Inflammatory macrophage treated with lipopolysaccharide for 4 hours (primary cell): ENCODE measurements at regions not wholly inside any gene's neighbourhood (a gene's known extent, or its start where the extent isn't known, plus 50 kb on each side); places are given as distances from the start of the nearest gene placed in this dataset.
"Not testable (repeated sequence)": the region's sequence is repeated elsewhere in the genome, so short reads cannot be mapped to it uniquely, and the experiment has no call there.

ENCODE experiments used
- DNase-seq: peaks from one replicate; pipeline ENCODE4 v3.0.0-alpha.2; 2020

- not testable (repeated sequence) for DNase-seq
Observed at GRCh38 chr14:45551240-45551820, 298.3 kb upstream of the MIS18BP1 start.

GRCh38 chr14:45531022-45531421 is 278.0 kb upstream of the MIS18BP1 start:
- DNase-seq = no peak

GRCh38 chr14:45526715-45527549 is 273.9 kb upstream of the MIS18BP1 start:
- peak; percentile 1 for DNase-seq

GRCh38 chr14:45519766-45520165 is 266.8 kb upstream of the MIS18BP1 start:
- no peak for DNase-seq

- DNase-seq = no peak
Observed at GRCh38 chr14:45492876-45493275, 239.9 kb upstream of the MIS18BP1 start.

- no peak for DNase-seq
Observed at GRCh38 chr14:45491914-45492313, 238.9 kb upstream of the MIS18BP1 start.

GRCh38 chr14:45486599-45486998 is 233.6 kb upstream of the MIS18BP1 start:
- no peak for DNase-seq

- no peak for DNase-seq
Observed at GRCh38 chr14:45467023-45467422, 214.0 kb upstream of the MIS18BP1 start.

- no peak for DNase-seq
Observed at GRCh38 chr14:45434221-45434620, 181.2 kb upstream of the MIS18BP1 start.

- peak; percentile 30 for DNase-seq
Observed at GRCh38 chr14:45426685-45427282, 173.8 kb upstream of the MIS18BP1 start.

- DNase-seq = no peak
Observed at GRCh38 chr14:45406942-45407341, 153.9 kb upstream of the MIS18BP1 start.

- no peak for DNase-seq
Observed at GRCh38 chr14:45400950-45401640, 148.1 kb upstream of the MIS18BP1 start.

GRCh38 chr14:45400509-45400908 is 147.5 kb upstream of the MIS18BP1 start:
- DNase-seq = no peak

GRCh38 chr14:45381091-45381490 is 128.1 kb upstream of the MIS18BP1 start:
- no peak for DNase-seq

GRCh38 chr14:45377166-45377565 is 124.2 kb upstream of the MIS18BP1 start:
- DNase-seq = no peak

- DNase-seq = no peak
Observed at GRCh38 chr14:45373877-45374276, 120.9 kb upstream of the MIS18BP1 start.

- no peak for DNase-seq
Observed at GRCh38 chr14:45364565-45365156, 111.7 kb upstream of the MIS18BP1 start.

GRCh38 chr14:45362505-45362904 is 109.5 kb upstream of the MIS18BP1 start:
- DNase-seq = no peak

GRCh38 chr14:45361727-45362126 is 108.7 kb upstream of the MIS18BP1 start:
- DNase-seq = no peak

GRCh38 chr14:45359746-45360145 is 106.7 kb upstream of the MIS18BP1 start:
- DNase-seq = no peak

- DNase-seq = no peak
Observed at GRCh38 chr14:45332360-45332988, 79.5 kb upstream of the MIS18BP1 start.

GRCh38 chr14:45308745-45309397 is 55.9 kb upstream of the MIS18BP1 start:
- no peak for DNase-seq
